Naive B cell (primary cell): ENCODE measurements at regions not wholly inside any gene's neighbourhood (a gene's known extent, or its start where the extent isn't known, plus 50 kb on each side); places are given as distances from the start of the nearest gene placed in this dataset.

Experiments
- ATAC-seq, 2 donors: fragments of 150-1000 bp; cut with Tn5 transposase; 2 replicates each; pipeline ENCODE4 v1.10.0; 2021; ENCODE audit warnings: low read depth in 2 of 2, mild to moderate bottlenecking in 2 of 2, moderate library complexity in 2 of 2
- DNase-seq: peaks from one replicate; pipeline ENCODE4 v3.0.0; 2022
- H3K27ac Mint-ChIP-seq, 6 donors: one replicate each; pipeline ENCODE4 v1.8.0; 2020 to 2022; ENCODE audit warnings: mild to moderate bottlenecking in 6 of 6, mixed read lengths in 6 of 6, moderate library complexity in 5 of 6, inconsistent platforms in 2 of 6
- H3K27me3 Mint-ChIP-seq, 3 donors: one replicate each; pipeline ENCODE4 v1.8.0; 2021 to 2022; ENCODE audit warnings: mixed read lengths in 3 of 3, mild to moderate bottlenecking in 1 of 3
- H3K36me3 Mint-ChIP-seq, 2 donors: one replicate each; pipeline ENCODE4 v1.8.0; 2020 to 2022; ENCODE audit warnings: mixed read lengths in 2 of 2, inconsistent platforms in 1 of 2, mild to moderate bottlenecking in 1 of 2
- H3K4me1 Mint-ChIP-seq, 3 donors: one replicate each; pipeline ENCODE4 v1.8.0; 2020 to 2022; ENCODE audit warnings: mixed read lengths in 3 of 3, inconsistent platforms in 1 of 3, mild to moderate bottlenecking in 1 of 3, moderate library complexity in 1 of 3
- H3K4me3 Mint-ChIP-seq, 8 donors: one replicate each; pipeline ENCODE4 v1.8.0; 2020 to 2022; ENCODE audit warnings: mild to moderate bottlenecking in 8 of 8, mixed read lengths in 8 of 8, moderate library complexity in 8 of 8, inconsistent platforms in 2 of 8
- H3K9me3 Mint-ChIP-seq, 7 donors: one replicate each; pipeline ENCODE4 v1.8.0; 2020 to 2022; ENCODE audit warnings: mixed read lengths in 7 of 7, mild to moderate bottlenecking in 5 of 7, inconsistent platforms in 2 of 7, moderate library complexity in 1 of 7

DNA sequence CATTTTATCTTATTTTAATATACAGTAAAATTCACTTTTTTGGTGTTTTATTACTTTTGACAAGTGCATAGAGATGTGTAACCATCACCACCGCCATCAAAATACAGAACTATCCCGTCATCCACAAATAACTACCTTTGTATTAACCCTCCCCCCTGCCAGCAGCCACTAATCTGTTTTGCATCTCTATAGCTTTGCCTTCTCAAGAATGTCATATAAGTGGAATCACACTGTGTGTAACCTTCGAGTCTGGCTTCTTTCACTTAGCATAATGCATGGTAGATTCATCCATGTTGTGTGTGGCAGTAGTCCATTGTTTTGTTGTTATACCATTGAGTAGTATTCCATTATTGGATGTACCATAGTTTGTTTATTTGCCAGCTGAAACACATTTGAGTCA, 98.8 kb downstream of the BOD1 start:
- peaks cover 6 to 34% (median 12%) of the 10 kb centered on the region in 7 donors for H3K9me3 Mint-ChIP-seq

DNA sequence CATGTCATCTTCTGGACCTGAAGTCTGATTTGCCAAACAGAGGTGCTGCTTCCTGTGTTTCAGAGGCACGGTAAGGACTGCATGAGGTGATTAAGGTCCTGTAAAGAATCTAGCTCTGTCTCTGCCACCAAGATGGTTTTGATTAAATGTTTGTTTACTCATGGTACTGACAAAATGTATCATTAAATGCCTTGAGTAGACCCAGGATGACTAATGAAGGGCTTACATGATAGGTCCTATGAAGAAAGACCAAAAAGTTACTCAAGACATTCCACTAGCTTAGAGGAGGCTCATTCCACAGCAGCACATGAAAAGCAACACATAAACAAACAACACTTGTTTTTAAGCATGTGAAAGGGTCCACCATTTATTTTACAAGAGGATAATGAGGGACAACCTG, 100.9 kb downstream of the BOD1 start:
- no peak overlapping the region for H3K4me3 Mint-ChIP-seq
- peaks cover 0 to 8% of the 10 kb centered on the region in 2 donors for H3K36me3 Mint-ChIP-seq
- peaks cover 23 to 46% (median 34%) of the 10 kb centered on the region in 3 donors for H3K27me3 Mint-ChIP-seq
- no peak overlapping the region for H3K27ac Mint-ChIP-seq
- peaks cover 4 to 21% (median 8%) of the 10 kb centered on the region in 7 donors for H3K9me3 Mint-ChIP-seq
- ATAC-seq: no peak
- no peaks in the 10 kb centered on the region for H3K4me1 Mint-ChIP-seq
- DNase-seq: no peak

More for the DNA sequence above, 98.8 kb downstream of the BOD1 start:
- peaks cover 0 to 4% of the 10 kb centered on the region in 2 donors for H3K36me3 Mint-ChIP-seq
- no peaks in the 10 kb centered on the region for H3K4me1 Mint-ChIP-seq
- no peak overlapping the region for H3K4me3 Mint-ChIP-seq
- peaks cover 20 to 37% (median 22%) of the 10 kb centered on the region in 3 donors for H3K27me3 Mint-ChIP-seq
- no peak for DNase-seq
- no peak overlapping the region for H3K27ac Mint-ChIP-seq
- no peak for ATAC-seq

DNA sequence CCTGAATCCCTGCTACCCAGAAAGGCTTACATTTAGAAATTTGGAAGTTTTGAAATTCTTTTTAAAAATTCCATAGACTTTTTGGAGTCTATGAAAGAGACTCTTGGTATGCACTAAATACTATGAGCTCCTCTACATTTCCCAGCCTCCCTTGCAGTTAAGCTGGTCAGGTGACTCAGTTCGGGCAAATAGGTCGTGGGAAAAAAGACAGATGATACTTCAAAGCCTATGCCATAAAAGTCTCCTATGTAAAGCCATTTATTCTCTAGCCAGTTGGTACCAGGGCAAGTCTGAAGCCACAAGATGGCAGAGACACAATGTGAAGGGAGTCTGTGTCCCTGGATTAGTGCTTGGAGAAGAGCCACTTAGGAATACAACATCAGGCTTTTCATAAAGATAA, 101.8 kb downstream of the BOD1 start:
- peaks cover 23 to 46% (median 34%) of the 10 kb centered on the region in 3 donors for H3K27me3 Mint-ChIP-seq
- DNase-seq (no peak), ATAC-seq (no peak)
- H3K27ac Mint-ChIP-seq: no peak overlapping the region
- peaks cover 0 to 15% (median 5%) of the 10 kb centered on the region in 7 donors for H3K9me3 Mint-ChIP-seq
- peaks cover 0 to 8% of the 10 kb centered on the region in 2 donors for H3K36me3 Mint-ChIP-seq
- no peaks in the 10 kb centered on the region for H3K4me1 Mint-ChIP-seq
- H3K4me3 Mint-ChIP-seq: no peak overlapping the region

DNA sequence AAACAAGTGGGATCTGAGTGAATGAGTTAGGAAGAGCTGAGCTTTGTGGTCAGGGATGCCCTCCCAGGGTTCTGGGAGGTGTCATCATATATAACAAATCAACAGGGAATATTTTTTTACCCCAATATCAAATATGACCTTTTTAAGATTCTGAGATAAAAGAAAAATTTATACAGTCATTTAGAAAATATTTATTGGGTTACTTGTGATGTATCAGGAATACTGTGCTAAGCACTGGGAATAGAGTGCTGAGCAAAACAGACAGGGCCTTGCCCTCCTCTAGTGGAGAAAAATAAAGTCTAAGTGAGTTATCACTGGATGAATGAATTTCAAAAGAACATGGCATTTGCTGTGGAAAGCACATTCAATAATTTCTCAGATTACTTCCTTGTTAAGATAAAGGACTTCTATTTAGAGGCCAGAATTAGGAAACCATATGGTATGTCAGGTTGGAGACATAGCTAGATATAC, 102.9 kb downstream of the BOD1 start:
- Mint-ChIP-seq H3K36me3 (peaks cover 0 to 8% of the 10 kb centered on the region in 2 donors), H3K27ac (no peak overlapping the region), H3K27me3 (peaks cover 23 to 36% (median 34%) of the 10 kb centered on the region in 3 donors), H3K4me3 (no peak overlapping the region), H3K4me1 (no peaks in the 10 kb centered on the region), H3K9me3 (peaks cover 0 to 10% (median 3%) of the 10 kb centered on the region in 7 donors)
- no peak for DNase-seq
- no peak for ATAC-seq

DNA sequence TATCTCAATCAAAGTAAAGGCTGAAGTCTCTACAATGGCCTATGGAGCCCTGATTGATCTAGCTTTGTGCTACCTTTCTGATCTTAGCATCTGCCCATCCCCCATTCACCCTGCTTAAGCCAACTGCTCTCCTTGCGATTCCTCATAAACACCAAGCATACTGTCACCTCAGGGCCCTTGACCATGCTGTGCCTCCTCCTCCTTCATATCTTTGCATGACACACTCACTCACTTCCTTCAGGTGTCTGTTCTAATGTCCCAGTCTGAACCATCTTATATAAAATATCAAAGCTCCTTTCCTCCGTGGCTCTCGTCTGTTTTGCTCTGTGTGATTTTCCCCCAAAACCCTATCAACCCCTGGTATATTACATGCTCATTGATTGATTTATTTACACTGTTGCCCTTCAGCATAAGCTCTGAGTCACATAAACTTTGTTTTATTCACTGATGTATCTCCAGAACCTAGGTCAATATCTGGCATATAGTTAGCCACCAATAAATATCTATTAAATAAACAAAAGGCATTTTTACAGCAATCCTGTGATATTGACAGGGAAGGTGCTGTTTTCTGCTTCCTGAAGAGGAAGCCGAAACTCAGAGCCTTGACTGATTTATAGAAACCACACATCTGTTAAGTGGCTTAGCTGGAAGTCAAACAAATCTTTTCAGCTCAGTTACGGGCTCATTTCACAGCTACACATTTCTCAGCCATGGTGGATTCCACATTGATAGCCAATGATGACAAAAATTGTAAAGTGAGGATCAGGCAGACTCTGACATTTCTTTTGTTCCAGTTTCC, 103.6 kb downstream of the BOD1 start:
- Mint-ChIP-seq H3K36me3 (peaks cover 0 to 8% of the 10 kb centered on the region in 2 donors), H3K27ac (no peak overlapping the region), H3K4me1 (no peaks in the 10 kb centered on the region), H3K27me3 (peaks cover 21 to 31% (median 29%) of the 10 kb centered on the region in 3 donors), H3K9me3 (peaks cover 0 to 9% (median 2%) of the 10 kb centered on the region in 7 donors), H3K4me3 (no peak overlapping the region)
- DNase-seq (no peak), ATAC-seq (no peak)

DNA sequence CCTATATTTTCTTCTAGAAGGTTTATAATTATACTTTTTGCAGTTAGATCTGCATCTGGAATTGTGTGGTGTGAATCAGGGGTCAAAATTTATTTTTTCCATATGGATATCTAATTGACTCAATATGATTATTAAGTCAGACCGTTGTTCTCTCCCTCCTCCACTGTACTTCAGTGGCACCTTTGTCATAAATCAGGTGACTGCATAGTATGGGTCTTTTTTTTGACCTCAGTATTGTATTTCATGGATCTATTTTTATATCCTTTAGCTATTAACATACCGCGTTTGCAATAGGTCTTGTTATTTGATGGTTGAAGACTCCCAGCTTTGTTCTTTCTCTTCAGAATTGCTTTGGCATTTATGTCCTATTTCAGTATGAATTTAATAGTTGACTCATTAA, 107.4 kb downstream of the BOD1 start:
- Mint-ChIP-seq H3K36me3 (peaks cover 0 to 8% of the 10 kb centered on the region in 2 donors), H3K4me1 (no peaks in the 10 kb centered on the region), H3K27me3 (peaks cover 18 to 33% (median 22%) of the 10 kb centered on the region in 3 donors), H3K27ac (peak overlapping the region in 1 of 6 donors; percentile 28), H3K4me3 (no peak overlapping the region), H3K9me3 (peaks cover 3 to 21% (median 8%) of the 10 kb centered on the region in 7 donors)
- DNase-seq (no peak), ATAC-seq (no peak)

DNA sequence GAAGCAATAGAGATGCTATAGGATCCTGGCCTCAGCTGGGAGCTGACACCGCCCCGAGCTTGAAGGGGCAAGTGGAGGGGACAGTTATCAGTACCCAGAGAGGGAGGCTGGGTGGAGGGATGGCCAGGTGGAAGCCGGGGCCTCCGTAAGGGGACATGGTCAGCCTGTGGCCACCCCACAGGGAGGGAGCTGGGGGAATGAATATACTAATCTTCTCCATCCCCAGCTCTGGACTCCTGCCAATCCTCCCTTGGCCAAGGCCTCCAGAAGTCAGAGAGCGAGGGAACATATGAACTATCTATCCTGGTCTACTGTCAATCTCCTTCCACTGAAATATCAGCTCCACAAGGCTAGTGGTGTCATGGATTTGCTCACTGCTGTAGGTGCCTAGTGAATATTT, 109.3 kb downstream of the BOD1 start:
- Mint-ChIP-seq H3K4me1 (no peaks in the 10 kb centered on the region), H3K27ac (no peak overlapping the region), H3K36me3 (no peaks in the 10 kb centered on the region), H3K27me3 (peaks cover 7 to 17% (median 8%) of the 10 kb centered on the region in 3 donors), H3K9me3 (peaks cover 3 to 18% (median 8%) of the 10 kb centered on the region in 7 donors), H3K4me3 (no peak overlapping the region)
- DNase-seq (no peak), ATAC-seq (no peak)

DNA sequence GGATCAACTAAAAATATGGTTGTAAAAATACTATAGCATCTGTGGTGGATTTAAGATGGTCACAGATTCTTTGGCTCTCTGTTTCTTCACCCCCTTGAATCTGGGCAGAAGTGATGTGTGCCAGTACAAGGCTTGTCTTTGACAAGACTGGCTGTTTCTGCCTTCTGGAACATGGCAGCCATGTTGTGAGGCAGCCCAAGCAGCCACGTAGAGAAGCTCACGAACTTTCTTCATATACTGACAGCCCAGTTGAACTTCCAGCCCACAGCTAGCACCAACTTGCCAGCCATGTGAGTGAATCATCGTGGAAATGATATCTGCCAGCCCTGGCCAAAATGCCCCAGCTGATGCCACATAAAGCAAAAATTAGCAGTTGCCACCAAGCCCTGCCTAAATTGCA, 110.8 kb downstream of the BOD1 start:
- ATAC-seq (no peak), DNase-seq (no peak)
- H3K9me3 Mint-ChIP-seq: peaks cover 3 to 15% (median 5%) of the 10 kb centered on the region in 7 donors
- no peaks in the 10 kb centered on the region for H3K36me3 Mint-ChIP-seq
- no peak overlapping the region for H3K27ac Mint-ChIP-seq
- no peak overlapping the region for H3K4me3 Mint-ChIP-seq
- H3K27me3 Mint-ChIP-seq: peaks cover 2 to 9% (median 9%) of the 10 kb centered on the region in 3 donors
- H3K4me1 Mint-ChIP-seq: no peaks in the 10 kb centered on the region

DNA sequence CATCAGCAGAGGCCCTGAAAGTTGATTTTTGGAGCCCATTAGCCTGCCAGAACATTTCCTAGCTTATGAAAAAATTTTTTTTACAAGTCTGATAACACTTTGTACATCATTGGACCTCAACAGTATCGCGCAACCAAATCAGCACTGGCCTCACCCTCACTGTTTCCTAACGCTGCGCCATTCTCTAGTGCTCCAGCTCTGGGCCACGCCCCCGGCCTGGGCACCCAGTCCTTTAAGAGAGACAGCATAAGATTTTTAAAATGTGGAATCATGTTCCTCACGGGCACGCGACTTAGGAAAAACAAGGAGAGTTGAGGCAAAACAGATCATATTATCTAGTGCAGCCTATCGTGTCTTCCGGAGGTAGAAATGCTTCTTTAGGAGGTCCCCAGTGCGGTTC, 114.5 kb downstream of the BOD1 start:
- DNase-seq (no peak), ATAC-seq (no peak)
- Mint-ChIP-seq H3K27me3 (peaks cover 4 to 16% (median 7%) of the 10 kb centered on the region in 3 donors), H3K4me3 (no peak overlapping the region), H3K27ac (no peak overlapping the region), H3K36me3 (no peaks in the 10 kb centered on the region), H3K4me1 (no peaks in the 10 kb centered on the region), H3K9me3 (peaks cover 3 to 14% (median 4%) of the 10 kb centered on the region in 7 donors)

DNA sequence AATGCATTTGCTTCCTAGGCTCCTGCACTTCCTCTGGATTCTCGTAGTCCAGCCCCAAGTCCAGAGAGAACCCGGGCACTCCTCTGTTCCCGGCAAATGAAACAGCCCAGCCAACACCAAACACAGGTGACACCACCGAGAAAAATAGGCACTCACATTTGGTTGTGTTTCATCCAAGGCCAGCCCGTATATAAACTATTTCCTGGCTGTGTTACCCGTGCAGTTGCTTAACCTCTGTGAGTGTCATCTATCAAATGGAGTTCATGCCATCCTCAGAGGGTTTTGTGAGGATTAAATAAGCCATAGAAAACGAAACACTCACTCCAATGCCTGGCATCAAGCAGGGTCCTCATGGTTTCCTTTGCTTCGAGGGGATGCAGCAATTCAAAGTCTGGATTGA, 115.2 kb downstream of the BOD1 start:
- Mint-ChIP-seq H3K4me3 (no peak overlapping the region), H3K4me1 (no peaks in the 10 kb centered on the region), H3K9me3 (peaks cover 0 to 14% (median 4%) of the 10 kb centered on the region in 7 donors), H3K27me3 (peaks cover 0 to 16% (median 7%) of the 10 kb centered on the region in 3 donors), H3K27ac (no peak overlapping the region), H3K36me3 (no peaks in the 10 kb centered on the region)
- ATAC-seq: no peak
- DNase-seq: no peak

DNA sequence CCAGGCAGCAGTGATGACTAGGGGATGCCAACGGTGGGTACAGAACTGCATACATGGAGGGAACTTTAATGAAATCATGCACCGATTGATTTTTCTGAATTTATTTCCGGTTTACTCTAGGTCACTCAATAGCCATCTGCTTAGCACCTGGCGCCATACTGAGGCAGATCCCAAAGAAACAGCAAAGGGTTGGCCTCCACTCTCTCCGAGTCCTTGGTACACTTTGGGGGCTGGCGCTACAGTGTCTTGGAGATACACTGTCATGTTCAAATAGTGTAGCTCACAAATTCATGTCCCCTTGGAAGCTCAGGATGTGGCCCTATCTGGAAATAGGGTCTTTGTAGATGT, 116.3 kb downstream of the BOD1 start:
- ATAC-seq: no peak
- H3K4me3 Mint-ChIP-seq: no peak overlapping the region

DNA sequence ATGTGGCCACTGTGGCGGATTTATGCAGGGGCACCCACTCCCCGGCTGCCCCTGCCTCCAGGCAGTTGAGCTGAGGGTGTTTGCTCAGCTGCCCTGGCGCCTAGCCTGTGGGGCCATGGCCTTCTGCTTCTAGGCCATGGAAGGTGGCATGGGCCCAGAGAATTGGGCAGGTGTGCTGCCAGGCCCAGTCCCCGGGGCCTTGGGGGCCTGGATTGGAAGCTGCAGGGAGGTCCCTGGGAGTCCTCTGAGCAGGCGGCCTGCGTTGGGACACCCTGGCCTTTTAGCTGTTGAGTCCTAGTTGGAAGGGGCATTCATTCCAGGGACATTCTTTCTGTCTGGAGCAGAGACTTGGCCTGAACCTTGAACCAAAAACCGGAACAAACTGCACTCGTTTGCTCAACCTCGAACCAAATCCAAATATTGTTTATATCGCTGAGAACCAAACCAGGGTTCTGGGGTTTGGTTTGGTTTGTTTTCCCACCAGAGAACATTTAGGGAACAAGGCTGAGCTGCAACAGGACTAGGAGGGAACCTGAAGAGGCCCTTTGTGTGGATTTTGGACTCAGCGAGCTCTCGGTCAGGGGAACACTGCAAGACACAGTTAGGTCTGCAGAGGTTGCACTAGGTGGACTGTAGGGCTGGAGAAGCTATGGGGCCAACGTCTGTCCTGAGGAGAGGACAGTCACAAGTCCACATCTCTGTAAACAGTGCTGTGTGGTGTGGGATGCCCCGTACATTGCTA, 116.8 kb downstream of the BOD1 start:
- Mint-ChIP-seq H3K27me3 (peaks cover 0 to 20% (median 12%) of the 10 kb centered on the region in 3 donors), H3K27ac (no peak overlapping the region), H3K9me3 (peaks cover 0 to 9% (median 1%) of the 10 kb centered on the region in 7 donors), H3K4me1 (no peaks in the 10 kb centered on the region), H3K4me3 (no peak overlapping the region), H3K36me3 (no peaks in the 10 kb centered on the region)
- DNase-seq (no peak), ATAC-seq (no peak)

More for the DNA sequence above, 116.3 kb downstream of the BOD1 start:
- H3K9me3 Mint-ChIP-seq: peaks cover 0 to 9% (median 0%) of the 10 kb centered on the region in 7 donors
- DNase-seq: no peak
- H3K27ac Mint-ChIP-seq: no peak overlapping the region
- H3K36me3 Mint-ChIP-seq: no peaks in the 10 kb centered on the region
- H3K27me3 Mint-ChIP-seq: peaks cover 0 to 20% (median 12%) of the 10 kb centered on the region in 3 donors
- H3K4me1 Mint-ChIP-seq: no peaks in the 10 kb centered on the region

DNA sequence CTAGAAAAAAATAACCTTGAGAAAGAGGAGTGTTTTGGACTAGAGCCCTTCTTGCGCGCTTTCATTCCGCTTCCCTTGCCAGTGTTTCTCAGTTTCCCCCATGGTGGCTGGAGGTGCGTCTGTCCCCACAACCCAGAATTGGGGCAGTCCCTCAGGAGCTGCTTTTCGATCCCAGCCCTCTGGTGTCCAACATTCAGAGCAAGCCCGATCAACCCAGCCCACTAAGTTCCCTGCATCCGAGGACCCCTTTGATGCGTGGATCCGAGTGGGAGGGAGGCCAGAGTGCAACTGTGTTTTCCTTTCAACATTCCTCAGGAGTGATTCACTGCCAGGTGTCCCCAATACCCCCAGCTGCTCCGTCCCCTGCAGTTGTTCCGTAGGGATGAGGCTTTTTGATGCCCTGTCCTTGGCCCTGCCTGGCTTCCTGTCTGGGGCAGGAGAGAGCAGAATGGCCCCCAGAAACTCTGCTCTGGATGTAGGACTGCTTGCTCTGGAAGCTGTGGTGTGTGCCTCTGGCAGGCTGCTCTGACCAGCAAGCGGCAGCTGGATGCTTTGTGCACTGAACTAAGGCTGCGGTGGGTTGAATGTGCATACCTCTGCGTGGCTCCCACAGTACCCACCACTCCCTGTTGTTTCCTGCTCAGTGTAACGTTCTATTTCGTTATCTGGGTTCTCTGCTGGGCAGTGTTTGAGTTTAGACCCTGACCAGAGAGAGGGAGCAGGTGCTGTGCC, 117.5 kb downstream of the BOD1 start:
- Mint-ChIP-seq H3K4me3 (no peak overlapping the region), H3K4me1 (no peaks in the 10 kb centered on the region), H3K9me3 (peaks cover 0 to 9% (median 3%) of the 10 kb centered on the region in 7 donors), H3K27me3 (peaks cover 0 to 27% (median 20%) of the 10 kb centered on the region in 3 donors), H3K27ac (no peak overlapping the region), H3K36me3 (no peaks in the 10 kb centered on the region)
- DNase-seq (no peak), ATAC-seq (no peak)
